ENCODE measurements at regions not wholly inside any gene's neighbourhood (a gene's known extent, or its start where the extent isn't known, plus 50 kb on each side); places are given as distances from the start of the nearest gene placed in this dataset.

- DNase-seq = no peak
- Histone ChIP-seq H3K27ac (ENCODE audit: low read depth in 1 of 2, low read length in 1 of 2) (no peak overlapping the region), H3K4me3 (no peak overlapping the region), H3K9ac (ENCODE audit: insufficient read depth in 1 of 2, low read length in 2 of 2) (no peak overlapping the region), H3K36me3 (ENCODE audit: control insufficient read depth in 4 of 4, insufficient read depth in 4 of 4, low read length in 4 of 4) (no peaks in the 10 kb centered on the region), H3K27me3 (ENCODE audit: control insufficient read depth in 3 of 3, insufficient read depth in 3 of 3, low read length in 2 of 3) (no peaks in the 10 kb centered on the region), H3K4me1 (ENCODE audit: control insufficient read depth in 5 of 5, insufficient read depth in 5 of 5, low read length in 5 of 5) (no peaks in the 10 kb centered on the region), H3K9me3 (ENCODE audit: control insufficient read depth in 4 of 4, insufficient read depth in 3 of 4, low read length in 3 of 4) (peaks cover 0 to 15% (median 6%) of the 10 kb centered on the region in 4 donors)
- TF ChIP-seq, protein P1, sequence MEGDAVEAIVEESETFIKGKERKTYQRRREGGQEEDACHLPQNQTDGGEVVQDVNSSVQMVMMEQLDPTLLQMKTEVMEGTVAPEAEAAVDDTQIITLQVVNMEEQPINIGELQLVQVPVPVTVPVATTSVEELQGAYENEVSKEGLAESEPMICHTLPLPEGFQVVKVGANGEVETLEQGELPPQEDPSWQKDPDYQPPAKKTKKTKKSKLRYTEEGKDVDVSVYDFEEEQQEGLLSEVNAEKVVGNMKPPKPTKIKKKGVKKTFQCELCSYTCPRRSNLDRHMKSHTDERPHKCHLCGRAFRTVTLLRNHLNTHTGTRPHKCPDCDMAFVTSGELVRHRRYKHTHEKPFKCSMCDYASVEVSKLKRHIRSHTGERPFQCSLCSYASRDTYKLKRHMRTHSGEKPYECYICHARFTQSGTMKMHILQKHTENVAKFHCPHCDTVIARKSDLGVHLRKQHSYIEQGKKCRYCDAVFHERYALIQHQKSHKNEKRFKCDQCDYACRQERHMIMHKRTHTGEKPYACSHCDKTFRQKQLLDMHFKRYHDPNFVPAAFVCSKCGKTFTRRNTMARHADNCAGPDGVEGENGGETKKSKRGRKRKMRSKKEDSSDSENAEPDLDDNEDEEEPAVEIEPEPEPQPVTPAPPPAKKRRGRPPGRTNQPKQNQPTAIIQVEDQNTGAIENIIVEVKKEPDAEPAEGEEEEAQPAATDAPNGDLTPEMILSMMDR (IDR thresholded peaks at IDR 0.05; ENCODE audit: control extremely low read depth, extremely low read depth) = no peak
- no peak for ATAC-seq (ENCODE audit: insufficient read depth, low FRiP score)
- 47 to 52% methylated on average over 2 of the region's 2 CpGs for WGBS, 2 donors
Observed at GRCh38 chr11:81039916-81040524, 1599.2 kb upstream of the TENM4 start.

DNA sequence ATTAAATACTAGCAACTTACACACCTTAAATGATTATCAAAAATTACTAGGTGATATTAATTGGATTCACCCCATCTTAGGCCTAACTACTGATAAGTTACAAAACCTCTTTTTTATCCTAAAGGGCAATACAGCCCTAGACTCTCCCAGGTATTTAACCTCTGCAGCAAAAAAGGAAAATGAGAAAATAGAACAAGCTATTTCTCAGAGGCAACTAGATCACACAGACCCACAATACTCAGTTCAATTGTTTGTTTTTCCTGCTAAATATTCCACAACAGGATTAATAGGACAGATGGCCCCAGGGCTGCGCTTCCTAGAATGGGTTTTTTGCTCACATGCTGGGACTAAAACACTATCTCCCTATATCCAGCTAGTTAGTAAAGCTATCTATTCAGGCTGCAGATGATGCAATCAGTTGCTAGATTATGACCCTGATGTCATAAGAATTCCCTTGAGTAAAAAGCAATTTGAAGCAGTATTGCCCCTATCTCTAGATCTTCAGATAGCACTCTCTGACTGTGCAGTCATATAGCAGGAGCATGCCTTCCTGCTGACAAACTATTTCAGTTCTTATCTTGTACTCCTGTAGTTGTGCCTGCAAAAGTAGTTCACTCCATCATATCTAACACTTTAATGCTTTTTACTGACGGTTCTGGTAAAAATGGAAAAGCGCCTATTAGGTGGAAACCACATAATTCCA, 1595.5 kb upstream of the TENM4 start:
- ATAC-seq (ENCODE audit: insufficient read depth, low FRiP score) = no peak
- H3K9ac ChIP-seq (ENCODE audit: insufficient read depth in 1 of 2, low read length in 2 of 2) = no peak overlapping the region

GRCh38 chr11:81033779-81034540, 1593.1 kb upstream of the TENM4 start:
- WGBS, 2 donors = 81 to 87% methylated on average over 6 of the region's 6 CpGs
- H3K27ac ChIP-seq (ENCODE audit: low read depth in 1 of 2, low read length in 1 of 2) = no peak overlapping the region
- no peak overlapping the region for H3K4me3 ChIP-seq
- DNase-seq (peak; percentile 34 to 82 (median 75)), ATAC-seq (ENCODE audit: insufficient read depth, low FRiP score) (no peak)
- H3K9me3 ChIP-seq (ENCODE audit: control insufficient read depth in 4 of 4, insufficient read depth in 3 of 4, low read length in 3 of 4) = peaks cover 0 to 12% (median 7%) of the 10 kb centered on the region in 4 donors
- H3K27me3 ChIP-seq (ENCODE audit: control insufficient read depth in 3 of 3, insufficient read depth in 3 of 3, low read length in 2 of 3) = no peaks in the 10 kb centered on the region
- no peak overlapping the region for H3K9ac ChIP-seq (ENCODE audit: insufficient read depth in 1 of 2, low read length in 2 of 2)
- no peaks in the 10 kb centered on the region for H3K36me3 ChIP-seq (ENCODE audit: control insufficient read depth in 4 of 4, insufficient read depth in 4 of 4, low read length in 4 of 4)
- no peaks in the 10 kb centered on the region for H3K4me1 ChIP-seq (ENCODE audit: control insufficient read depth in 5 of 5, insufficient read depth in 5 of 5, low read length in 5 of 5)
- TF ChIP-seq, protein P1 (IDR thresholded peaks at IDR 0.05; ENCODE audit: control extremely low read depth, extremely low read depth) = no peak

More for the DNA sequence above, 1595.5 kb upstream of the TENM4 start:
- Histone ChIP-seq H3K27me3 (ENCODE audit: control insufficient read depth in 3 of 3, insufficient read depth in 3 of 3, low read length in 2 of 3) (no peaks in the 10 kb centered on the region), H3K9me3 (ENCODE audit: control insufficient read depth in 4 of 4, insufficient read depth in 3 of 4, low read length in 3 of 4) (peaks cover 0 to 12% (median 7%) of the 10 kb centered on the region in 4 donors), H3K4me1 (ENCODE audit: control insufficient read depth in 5 of 5, insufficient read depth in 5 of 5, low read length in 5 of 5) (no peaks in the 10 kb centered on the region), H3K27ac (ENCODE audit: low read depth in 1 of 2, low read length in 1 of 2) (no peak overlapping the region), H3K36me3 (ENCODE audit: control insufficient read depth in 4 of 4, insufficient read depth in 4 of 4, low read length in 4 of 4) (no peaks in the 10 kb centered on the region), H3K4me3 (no peak overlapping the region)
- TF ChIP-seq, protein P1 (IDR thresholded peaks at IDR 0.05; ENCODE audit: control extremely low read depth, extremely low read depth) = no peak
- WGBS, 2 donors = 93% methylated on average over 3 of the region's 3 CpGs
- DNase-seq = no peak

Data from lung (tissue), 11 donors.